DMS153 treated with DMSO at 0.1 percent for 48 hours (cell line): ENCODE measurements at regions not wholly inside any gene's neighbourhood (a gene's known extent, or its start where the extent isn't known, plus 50 kb on each side); places are given as distances from the start of the nearest gene placed in this dataset.
"Not testable (repeated sequence)": the region's sequence is repeated elsewhere in the genome, so short reads cannot be mapped to it uniquely, and the experiment has no call there.

ENCODE experiments used
- DNase-seq: peaks from one replicate; lab custom pipeline; 2025; ENCODE audit not compliant: unreplicated experiment; lab: John Stamatoyannopoulos, UW

- DNase-seq, result peak; percentile 69
Observed at GRCh38 chr4:116180157-116180601, 905.2 kb downstream of the TRAM1L1 start.

- not testable (repeated sequence) for DNase-seq
Observed at GRCh38 chr4:116151371-116151770, 934.0 kb downstream of the TRAM1L1 start.

- no peak for DNase-seq
Observed at GRCh38 chr4:116150152-116150551, 935.2 kb downstream of the TRAM1L1 start.

GRCh38 chr4:116143198-116143597 is 942.2 kb downstream of the TRAM1L1 start:
- DNase-seq, result no peak

- no peak for DNase-seq
Observed at GRCh38 chr4:116132946-116133345, 952.4 kb downstream of the TRAM1L1 start.

GRCh38 chr4:116126794-116127193 is 958.6 kb downstream of the TRAM1L1 start:
- no peak for DNase-seq

GRCh38 chr4:116122124-116122523 is 963.3 kb downstream of the TRAM1L1 start:
- no peak for DNase-seq

- DNase-seq, result no peak
Observed at GRCh38 chr4:116118221-116118620, 967.2 kb downstream of the TRAM1L1 start.

- DNase-seq, result not testable (repeated sequence)
Observed at GRCh38 chr4:116112861-116113260, 972.5 kb downstream of the TRAM1L1 start.

- no peak for DNase-seq
Observed at GRCh38 chr4:116110713-116111112, 974.7 kb downstream of the TRAM1L1 start.

- no peak for DNase-seq
Observed at GRCh38 chr4:116108606-116109005, 976.8 kb downstream of the TRAM1L1 start.

- no peak for DNase-seq
Observed at GRCh38 chr4:116101321-116101720, 984.1 kb downstream of the TRAM1L1 start.

GRCh38 chr4:116099596-116099995 is 985.8 kb downstream of the TRAM1L1 start:
- no peak for DNase-seq

- DNase-seq, result not testable (repeated sequence)
Observed at GRCh38 chr4:116097353-116097752, 983.9 kb upstream of the NDST4 start.

- DNase-seq, result no peak
Observed at GRCh38 chr4:116092961-116093360, 979.5 kb upstream of the NDST4 start.

GRCh38 chr4:116088771-116089170 is 975.4 kb upstream of the NDST4 start:
- no peak for DNase-seq

GRCh38 chr4:116082808-116083366 is 969.5 kb upstream of the NDST4 start:
- no peak for DNase-seq

- DNase-seq, result no peak
Observed at GRCh38 chr4:116073051-116073450, 959.6 kb upstream of the NDST4 start.

GRCh38 chr4:116070283-116070682 is 956.9 kb upstream of the NDST4 start:
- DNase-seq, result no peak

- no peak for DNase-seq
Observed at GRCh38 chr4:116066711-116067245, 953.4 kb upstream of the NDST4 start.

- no peak for DNase-seq
Observed at GRCh38 chr4:116064331-116064730, 950.9 kb upstream of the NDST4 start.

- no peak for DNase-seq
Observed at GRCh38 chr4:116059361-116059760, 945.9 kb upstream of the NDST4 start.

- no peak for DNase-seq
Observed at GRCh38 chr4:116058129-116058528, 944.7 kb upstream of the NDST4 start.
